Kidney (tissue), 13 donors: ENCODE measurements at regions not wholly inside any gene's neighbourhood (a gene's known extent, or its start where the extent isn't known, plus 50 kb on each side); places are given as distances from the start of the nearest gene placed in this dataset.
"Not testable (repeated sequence)": the region's sequence is repeated elsewhere in the genome, so short reads cannot be mapped to it uniquely, and the experiment has no call there.

ENCODE experiments used
- DNase-seq, 5 donors: peaks; one replicate each; pipeline ENCODE4 v3.0.0-alpha.2; 2013 to 2020
- FAIRE-seq: peaks from 2 replicates; lab custom pipeline; 2012; peaks lifted over from hg19 to GRCh38; lab: Jason Lieb, UNC
- H3K27ac ChIP-seq, 2 donors: one replicate each; pipeline ENCODE4 v1.7.0; 2013; ENCODE audit warnings: low read depth in 2 of 2, low read length in 2 of 2, inconsistent platforms in 1 of 2
- H3K27me3 ChIP-seq: one replicate; pipeline ENCODE4 v1.7.1; 2013; ENCODE audit warnings: low read length, inconsistent platforms; ENCODE audit not compliant: control insufficient read depth, insufficient read depth
- H3K36me3 ChIP-seq, 3 donors: one replicate each; pipeline versions ENCODE4 v1.7.0 to v1.7.1; 2013; ENCODE audit warnings: low read length in 3 of 3, control low read depth in 1 of 3, inconsistent platforms in 1 of 3; ENCODE audit not compliant: insufficient read depth in 3 of 3, control insufficient read depth in 2 of 3
- H3K4me1 ChIP-seq, 3 donors: one replicate each; pipeline versions ENCODE4 v1.7.0 to v1.7.1; 2013; ENCODE audit warnings: low read length in 3 of 3, inconsistent platforms in 1 of 3, low read depth in 1 of 3; ENCODE audit not compliant: control insufficient read depth in 2 of 3, insufficient read depth in 2 of 3
- H3K4me3 ChIP-seq, 3 donors: one replicate each; pipeline versions ENCODE4 v1.7.0 to v1.8.1; 2013; ENCODE audit warnings: low read length in 3 of 3, control low read depth in 1 of 3, inconsistent platforms in 1 of 3
- H3K9ac ChIP-seq, 3 donors: one replicate each; pipeline versions ENCODE4 v1.7.0 to v1.7.1; 2013; ENCODE audit warnings: low read length in 3 of 3, control low read depth in 1 of 3, inconsistent platforms in 1 of 3
- H3K9me3 ChIP-seq, 3 donors: one replicate each; pipeline versions ENCODE4 v1.7.0 to v1.7.1; 2013; ENCODE audit warnings: low read length in 3 of 3, control low read depth in 1 of 3, inconsistent platforms in 1 of 3; ENCODE audit not compliant: control insufficient read depth in 2 of 3, insufficient read depth in 1 of 3
- CTCF ChIP-seq: IDR thresholded peaks from 3 replicates; pipeline ENCODE4 v1.5.1; 2012; ENCODE audit warnings: mild to moderate bottlenecking, moderate library complexity, borderline replicate concordance; ENCODE audit not compliant: insufficient read depth; ENCODE audit errors: extremely low read depth
- intact Hi-C: fragments of 100-400 bp; cut with DNase I; formaldehyde crosslinking; loops from one replicate; pipeline ENCODE4 v1.11.1; 2022
- donor health status: control.
- donor health status: control.
- donor health status: control.
- donor health status: control.
- donor health status: control.
- donor health status: DM: yes; HTN: yes; CAD: no.
- donor health status: Normal renal cell carcinoma (clear cell type).

DNA sequence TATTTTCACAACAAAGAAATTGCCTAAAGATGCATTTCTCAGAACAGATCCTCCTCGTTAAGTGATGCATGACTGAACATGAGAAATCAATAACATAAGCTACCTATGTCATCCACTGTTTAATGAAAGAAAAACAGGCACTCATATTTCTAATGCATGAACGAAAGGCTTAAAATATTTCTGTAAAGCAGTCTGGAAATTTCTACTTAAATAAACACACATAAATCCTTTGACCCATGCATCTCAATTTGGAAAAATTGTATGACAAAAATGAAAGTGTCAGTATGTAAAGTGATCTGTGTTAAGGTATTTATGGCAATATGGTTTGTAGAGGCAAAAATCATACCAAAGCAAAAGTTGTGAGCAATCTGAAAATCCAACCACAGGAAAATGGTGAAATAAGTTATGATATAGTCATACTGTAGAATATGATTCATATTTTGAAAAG is 399.2 kb upstream of the GRAMD2B start:
- no peak overlapping the region for H3K9ac ChIP-seq
- intact Hi-C loops = no loop called here
- no peaks in the 10 kb centered on the region for H3K4me1 ChIP-seq
- no peak for TF ChIP-seq CTCF
- no peak for DNase-seq
- FAIRE-seq = no peak
- H3K36me3 ChIP-seq = no peaks in the 10 kb centered on the region
- H3K4me3 ChIP-seq = no peak overlapping the region
- no peaks in the 10 kb centered on the region for H3K9me3 ChIP-seq
- no peaks in the 10 kb centered on the region for H3K27me3 ChIP-seq
- H3K27ac ChIP-seq = no peak overlapping the region

DNA sequence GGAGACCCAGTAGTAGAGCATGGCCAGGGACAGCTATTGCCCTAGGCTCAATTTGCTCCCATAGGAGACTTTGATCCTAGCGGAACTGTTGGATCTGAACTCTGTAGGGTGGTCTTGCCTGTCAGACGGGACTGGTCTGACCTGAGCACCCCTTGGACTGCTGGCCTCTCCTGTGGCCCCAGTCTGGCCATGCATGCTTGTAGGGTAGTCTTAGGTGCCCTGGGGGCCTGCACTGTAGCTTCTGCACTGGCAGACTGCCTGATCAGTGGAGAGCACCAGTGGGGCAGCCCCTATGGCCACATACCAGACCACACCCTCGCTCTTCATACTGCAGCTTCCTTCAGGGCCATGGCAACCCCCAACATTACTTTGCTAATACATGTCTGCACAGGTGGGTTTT is 396.1 kb upstream of the GRAMD2B start:
- Histone ChIP-seq H3K27ac (no peak overlapping the region), H3K9me3 (peaks cover 0 to 10% (median 3%) of the 10 kb centered on the region in 3 donors), H3K27me3 (no peaks in the 10 kb centered on the region), H3K4me3 (no peak overlapping the region), H3K4me1 (no peaks in the 10 kb centered on the region), H3K9ac (no peak overlapping the region), H3K36me3 (no peaks in the 10 kb centered on the region)
- intact Hi-C loops = no loop called here
- FAIRE-seq (no peak), DNase-seq (no peak)
- TF ChIP-seq CTCF = no peak

DNA sequence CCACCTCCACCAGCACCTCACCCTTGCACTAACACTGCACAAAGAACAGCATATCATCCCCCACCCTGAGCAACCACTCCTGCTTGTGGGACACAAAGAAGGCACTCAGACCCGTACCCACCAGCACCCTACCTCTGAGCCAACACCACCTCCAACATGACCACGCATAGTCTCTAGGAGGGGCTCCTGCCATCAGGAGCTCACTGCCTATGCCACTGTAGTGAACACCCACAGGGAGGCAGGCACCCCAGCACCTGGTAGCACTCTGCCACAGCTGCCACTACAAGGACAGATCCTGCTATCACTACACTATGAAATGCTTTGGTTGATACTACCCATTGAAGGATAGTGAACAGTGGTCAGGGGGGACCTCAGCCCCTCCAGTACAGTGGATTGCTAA is 395.6 kb upstream of the GRAMD2B start:
- no peak for TF ChIP-seq CTCF
- intact Hi-C loops = no loop called here
- Histone ChIP-seq H3K36me3 (no peaks in the 10 kb centered on the region), H3K27me3 (no peaks in the 10 kb centered on the region), H3K9me3 (peaks cover 0 to 10% (median 3%) of the 10 kb centered on the region in 3 donors), H3K9ac (no peak overlapping the region), H3K4me1 (no peaks in the 10 kb centered on the region), H3K4me3 (no peak overlapping the region), H3K27ac (no peak overlapping the region)
- DNase-seq (no peak), FAIRE-seq (no peak)

GRCh38 chr5:126028336-126028735 is 394.9 kb upstream of the GRAMD2B start:
- Histone ChIP-seq H3K36me3 (no peaks in the 10 kb centered on the region), H3K4me1 (no peaks in the 10 kb centered on the region), H3K9ac (no peak overlapping the region), H3K27ac (no peak overlapping the region), H3K27me3 (no peaks in the 10 kb centered on the region), H3K4me3 (no peak overlapping the region), H3K9me3 (peaks cover 0 to 10% (median 3%) of the 10 kb centered on the region in 3 donors)
- no peak for TF ChIP-seq CTCF
- no peak for DNase-seq
- intact Hi-C loops = no loop called here
- no peak for FAIRE-seq

DNA sequence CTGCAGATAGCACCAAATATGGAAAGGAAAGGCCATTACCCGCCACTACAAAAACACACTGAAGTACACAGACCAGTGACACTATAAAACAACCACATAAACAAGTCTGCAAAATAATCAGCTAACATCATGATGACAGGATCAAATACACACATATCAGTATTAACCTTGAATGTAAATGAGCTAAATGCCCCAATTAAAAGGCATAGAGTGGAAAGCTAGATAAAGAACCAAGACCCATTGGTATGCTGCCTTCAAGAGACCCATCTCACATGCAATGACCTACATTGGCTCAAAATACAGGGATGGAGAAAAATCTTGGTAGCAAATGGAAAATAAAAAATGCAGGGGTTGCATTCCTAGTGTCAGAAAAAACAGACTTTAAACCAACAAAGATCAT is 393.9 kb upstream of the GRAMD2B start:
- FAIRE-seq, H3K36me3 ChIP-seq, H3K9ac ChIP-seq, DNase-seq, H3K4me1 ChIP-seq, intact Hi-C loops, H3K4me3 ChIP-seq, H3K27ac ChIP-seq, H3K27me3 ChIP-seq: not testable (repeated sequence)
- peaks cover 0 to 10% (median 3%) of the 10 kb centered on the region in 3 donors for H3K9me3 ChIP-seq
